T-helper 1 cell treated with Interleukin-12 subunit alpha and Interleukin-12 subunit beta and Interleukin-4 antibody, amounts not matched to agents 30 μg/mL and 1 μg/mL, for 36 hours (primary cell): ENCODE measurements at regions not wholly inside any gene's neighbourhood (a gene's known extent, or its start where the extent isn't known, plus 50 kb on each side); places are given as distances from the start of the nearest gene placed in this dataset.

Experiments
- H3K27ac Mint-ChIP-seq: one replicate; pipeline ENCODE4 v1.8.0; 2021; ENCODE audit warnings: mild to moderate bottlenecking, mixed read lengths
- H3K27me3 Mint-ChIP-seq: one replicate; pipeline ENCODE4 v1.8.0; 2021; ENCODE audit warnings: low read depth, mixed read lengths
- H3K36me3 Mint-ChIP-seq: one replicate; pipeline ENCODE4 v1.8.0; 2021; ENCODE audit warnings: low read depth, mixed read lengths
- H3K4me1 Mint-ChIP-seq: one replicate; pipeline ENCODE4 v1.8.0; 2021; ENCODE audit warnings: low read depth, mixed read lengths
- H3K4me3 Mint-ChIP-seq: one replicate; pipeline ENCODE4 v1.8.0; 2021; ENCODE audit warnings: mild to moderate bottlenecking, moderate library complexity, mixed read lengths
- H3K9me3 Mint-ChIP-seq: one replicate; pipeline ENCODE4 v1.8.0; 2021; ENCODE audit warnings: mixed read lengths

DNA sequence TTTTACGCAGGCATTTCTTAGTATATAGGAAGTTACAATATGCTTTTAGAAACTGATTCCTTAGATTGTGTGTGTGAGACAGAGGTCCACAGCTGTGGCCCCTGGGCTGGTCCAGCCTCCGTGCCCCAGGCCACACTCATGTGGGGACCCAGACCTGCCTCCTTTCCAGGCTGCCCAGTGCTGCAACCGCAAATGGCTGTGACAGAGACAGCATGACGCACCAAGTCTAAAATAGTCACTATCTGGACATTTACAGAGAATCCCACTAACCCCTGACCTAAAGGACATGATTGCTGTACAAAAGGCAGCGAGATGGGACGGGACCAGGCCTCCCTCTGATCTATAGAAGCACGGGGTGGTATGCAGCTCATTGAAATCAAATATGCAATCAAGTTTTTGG, 152.2 kb downstream of the TMEM18 start:
- Mint-ChIP-seq H3K27ac (no peak overlapping the region), H3K27me3 (no peaks in the 10 kb centered on the region), H3K4me1 (no peaks in the 10 kb centered on the region), H3K4me3 (no peak overlapping the region), H3K9me3 (peaks cover 4% of the 10 kb centered on the region), H3K36me3 (no peaks in the 10 kb centered on the region)

DNA sequence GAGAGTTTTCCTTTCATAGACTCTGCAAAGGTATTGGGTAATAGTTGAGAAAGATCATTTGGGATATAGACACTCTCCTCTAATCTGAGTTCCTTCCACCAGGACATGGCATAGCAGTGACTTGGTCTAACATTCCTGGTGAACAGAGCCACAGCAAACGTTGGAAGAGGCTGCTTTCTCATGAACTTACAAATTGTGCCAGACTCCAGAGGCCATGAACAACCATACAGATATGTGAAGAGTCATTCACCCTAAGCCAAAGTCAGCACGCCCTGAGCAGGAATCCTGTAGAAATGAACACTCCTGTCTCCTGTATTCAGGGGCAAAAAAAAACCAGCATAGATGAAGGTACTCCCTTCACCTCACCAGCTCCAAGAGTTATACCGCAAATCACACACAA, 152.8 kb downstream of the TMEM18 start:
- H3K27ac Mint-ChIP-seq = no peak overlapping the region
- H3K4me3 Mint-ChIP-seq = no peak overlapping the region
- H3K4me1 Mint-ChIP-seq = no peaks in the 10 kb centered on the region
- H3K36me3 Mint-ChIP-seq = no peaks in the 10 kb centered on the region
- H3K9me3 Mint-ChIP-seq = no peaks in the 10 kb centered on the region
- no peaks in the 10 kb centered on the region for H3K27me3 Mint-ChIP-seq

DNA sequence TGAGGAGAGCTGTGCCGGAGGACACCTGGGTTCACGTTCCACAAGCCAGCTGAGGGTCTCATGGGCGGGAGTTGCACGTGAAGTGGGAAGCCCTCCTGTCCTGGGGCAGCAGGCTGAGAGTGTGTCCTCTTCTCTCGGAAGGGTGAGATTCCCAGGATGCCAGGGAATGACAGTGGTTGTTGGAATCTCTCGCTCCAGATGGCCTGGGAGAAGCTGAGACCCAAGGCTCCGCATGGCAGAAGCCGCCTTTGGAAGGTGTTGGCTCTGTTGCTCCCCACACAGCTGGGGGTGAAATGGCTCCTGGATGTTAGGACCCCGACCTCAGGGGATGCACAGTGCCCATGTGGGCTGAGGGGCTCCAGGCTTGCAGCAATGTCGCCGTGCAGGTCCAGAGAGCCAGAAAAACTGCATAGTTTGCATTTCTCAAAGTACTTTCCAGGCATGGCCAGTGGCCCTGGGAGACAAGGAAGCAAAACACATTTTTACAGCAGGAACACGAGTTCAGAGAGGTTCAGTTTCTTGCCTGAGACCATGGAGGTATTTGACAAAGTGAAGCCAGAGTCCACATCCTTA, 153.4 kb downstream of the TMEM18 start:
- Mint-ChIP-seq H3K9me3 (no peaks in the 10 kb centered on the region), H3K27ac (no peak overlapping the region), H3K4me1 (no peaks in the 10 kb centered on the region), H3K4me3 (no peak overlapping the region), H3K27me3 (no peaks in the 10 kb centered on the region), H3K36me3 (no peaks in the 10 kb centered on the region)

DNA sequence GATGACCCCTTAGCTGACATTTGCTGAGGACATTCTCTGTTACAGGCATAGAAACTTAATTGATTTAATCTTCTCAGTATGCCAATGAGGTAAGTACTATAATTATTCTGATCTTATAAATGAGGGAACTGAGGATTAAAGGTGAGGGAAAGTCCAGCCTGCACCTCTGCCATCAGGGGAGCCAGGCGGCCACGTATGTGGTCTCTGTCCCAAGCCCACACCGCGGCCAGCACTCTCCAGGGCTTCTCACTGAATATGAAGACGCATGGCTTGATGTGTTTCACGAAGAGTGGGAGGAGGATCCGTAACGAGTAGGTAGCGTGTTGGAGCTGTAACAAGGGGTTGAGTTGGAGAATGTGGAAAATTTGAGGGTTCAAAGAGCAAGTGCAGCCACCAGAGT, 154.4 kb downstream of the TMEM18 start:
- Mint-ChIP-seq H3K4me3 (no peak overlapping the region), H3K4me1 (no peaks in the 10 kb centered on the region), H3K27ac (no peak overlapping the region), H3K9me3 (no peaks in the 10 kb centered on the region), H3K36me3 (no peaks in the 10 kb centered on the region), H3K27me3 (no peaks in the 10 kb centered on the region)

DNA sequence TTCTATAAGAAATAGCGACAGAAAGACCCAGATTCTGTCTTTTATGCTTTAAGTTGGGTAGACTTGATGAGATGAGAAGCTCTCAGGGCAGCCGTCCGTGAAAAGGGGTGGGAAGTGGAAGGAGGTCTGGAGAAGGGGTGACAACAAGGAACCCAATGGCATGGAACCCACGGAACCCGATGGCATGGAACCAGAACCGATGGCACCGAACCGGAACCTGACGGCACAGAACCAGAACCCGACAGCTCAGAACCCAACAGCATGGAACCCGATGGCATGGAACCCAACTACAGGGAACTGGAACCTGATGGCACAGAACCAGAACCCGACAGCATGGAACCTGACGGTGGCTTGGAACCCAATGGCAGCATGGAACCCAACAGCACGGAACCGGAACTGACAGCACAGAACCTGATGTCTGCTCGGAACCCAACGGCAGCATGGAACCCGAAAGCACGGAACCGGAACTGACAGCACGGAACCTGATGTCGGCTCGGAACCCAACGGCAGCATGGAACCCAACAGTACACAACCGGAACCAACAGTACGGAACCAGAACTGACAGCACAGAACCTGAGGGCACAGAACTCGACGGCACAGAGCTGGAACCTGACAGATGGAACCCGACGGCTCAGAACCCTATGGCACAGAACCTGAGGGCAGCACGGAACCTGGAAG, 155.2 kb downstream of the TMEM18 start:
- H3K4me3 Mint-ChIP-seq = no peak overlapping the region
- no peak overlapping the region for H3K27ac Mint-ChIP-seq
- H3K4me1 Mint-ChIP-seq = no peaks in the 10 kb centered on the region
- no peaks in the 10 kb centered on the region for H3K27me3 Mint-ChIP-seq
- no peaks in the 10 kb centered on the region for H3K36me3 Mint-ChIP-seq
- H3K9me3 Mint-ChIP-seq = no peaks in the 10 kb centered on the region

DNA sequence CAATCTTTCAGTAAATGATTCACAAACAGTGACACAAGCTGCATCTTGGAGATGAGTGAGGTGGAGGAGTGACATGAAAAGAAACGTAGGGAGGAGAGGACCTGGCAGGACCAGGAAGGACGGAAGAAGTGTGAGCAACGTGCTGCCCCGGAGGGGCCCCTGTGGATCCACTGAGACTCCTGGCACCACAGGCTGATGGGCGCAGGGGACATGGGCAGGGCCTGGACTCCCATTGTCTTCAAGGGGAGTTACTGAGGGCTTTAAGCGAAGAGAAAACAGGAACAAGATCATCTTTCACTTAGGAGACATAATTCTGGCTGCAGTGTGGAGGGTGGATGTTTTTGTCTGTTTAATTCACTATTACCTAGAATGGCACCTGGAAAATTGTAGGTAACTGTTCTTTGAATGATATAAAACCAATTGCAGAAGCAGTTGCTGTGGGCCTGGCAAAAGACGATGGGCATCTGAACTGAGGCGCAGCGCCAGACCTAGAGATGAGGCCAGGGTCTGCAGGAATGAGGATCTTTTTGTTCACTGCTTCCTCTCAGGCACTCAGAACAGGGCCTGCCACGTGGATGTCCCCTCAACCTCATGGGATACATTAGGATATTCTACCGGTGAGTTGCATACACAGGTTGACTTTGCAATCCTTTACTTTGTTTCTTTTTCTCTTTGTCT, 156.4 kb downstream of the TMEM18 start:
- H3K27ac Mint-ChIP-seq = no peak overlapping the region
- no peaks in the 10 kb centered on the region for H3K9me3 Mint-ChIP-seq
- H3K4me3 Mint-ChIP-seq = no peak overlapping the region
- H3K4me1 Mint-ChIP-seq = no peaks in the 10 kb centered on the region
- H3K36me3 Mint-ChIP-seq = no peaks in the 10 kb centered on the region
- no peaks in the 10 kb centered on the region for H3K27me3 Mint-ChIP-seq

DNA sequence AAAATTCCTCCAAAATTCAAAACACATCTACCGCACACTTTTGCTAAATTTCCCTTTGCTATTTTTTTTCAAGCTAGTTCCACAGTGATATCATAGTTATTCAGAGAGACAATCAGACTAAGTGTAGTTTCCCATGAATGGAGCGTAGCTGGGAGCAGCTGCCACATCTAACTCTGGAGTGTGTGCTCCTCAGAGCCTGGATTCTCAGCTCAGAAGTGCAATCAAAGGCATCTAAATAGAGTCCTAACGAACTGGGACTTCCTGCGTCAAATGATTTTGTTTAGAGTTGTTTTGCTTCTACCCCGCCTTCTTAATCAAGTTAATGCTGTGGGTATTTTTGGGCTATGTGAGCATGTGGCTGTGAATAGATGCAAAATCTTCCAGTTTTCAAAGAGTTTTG, 160.3 kb downstream of the TMEM18 start:
- H3K9me3 Mint-ChIP-seq = no peaks in the 10 kb centered on the region
- no peaks in the 10 kb centered on the region for H3K27me3 Mint-ChIP-seq
- H3K27ac Mint-ChIP-seq = no peak overlapping the region
- H3K4me3 Mint-ChIP-seq = no peak overlapping the region
- no peaks in the 10 kb centered on the region for H3K36me3 Mint-ChIP-seq
- H3K4me1 Mint-ChIP-seq = no peaks in the 10 kb centered on the region

DNA sequence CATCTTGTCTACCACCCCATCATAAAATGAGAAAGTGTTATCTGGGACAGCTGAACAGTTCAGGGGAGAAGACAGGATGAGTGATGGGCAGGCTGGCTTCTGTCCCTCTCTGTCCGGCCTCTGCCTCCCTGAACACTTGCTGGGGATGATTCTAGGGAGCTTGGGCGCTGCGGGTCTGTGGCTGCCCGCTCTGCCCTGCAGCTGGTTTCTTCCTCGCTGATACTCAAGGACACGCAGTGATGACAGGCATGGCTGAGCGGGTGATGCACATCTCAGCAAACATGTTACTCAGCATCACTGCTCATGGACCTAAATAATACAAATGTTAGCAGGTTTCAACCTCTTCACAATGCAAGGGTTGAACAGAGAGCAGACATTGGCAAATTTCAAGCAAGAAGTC, 161.1 kb downstream of the TMEM18 start:
- H3K27ac Mint-ChIP-seq = no peak overlapping the region
- H3K27me3 Mint-ChIP-seq = no peaks in the 10 kb centered on the region
- H3K4me1 Mint-ChIP-seq = no peaks in the 10 kb centered on the region
- H3K4me3 Mint-ChIP-seq = no peak overlapping the region
- no peaks in the 10 kb centered on the region for H3K9me3 Mint-ChIP-seq
- H3K36me3 Mint-ChIP-seq = no peaks in the 10 kb centered on the region

DNA sequence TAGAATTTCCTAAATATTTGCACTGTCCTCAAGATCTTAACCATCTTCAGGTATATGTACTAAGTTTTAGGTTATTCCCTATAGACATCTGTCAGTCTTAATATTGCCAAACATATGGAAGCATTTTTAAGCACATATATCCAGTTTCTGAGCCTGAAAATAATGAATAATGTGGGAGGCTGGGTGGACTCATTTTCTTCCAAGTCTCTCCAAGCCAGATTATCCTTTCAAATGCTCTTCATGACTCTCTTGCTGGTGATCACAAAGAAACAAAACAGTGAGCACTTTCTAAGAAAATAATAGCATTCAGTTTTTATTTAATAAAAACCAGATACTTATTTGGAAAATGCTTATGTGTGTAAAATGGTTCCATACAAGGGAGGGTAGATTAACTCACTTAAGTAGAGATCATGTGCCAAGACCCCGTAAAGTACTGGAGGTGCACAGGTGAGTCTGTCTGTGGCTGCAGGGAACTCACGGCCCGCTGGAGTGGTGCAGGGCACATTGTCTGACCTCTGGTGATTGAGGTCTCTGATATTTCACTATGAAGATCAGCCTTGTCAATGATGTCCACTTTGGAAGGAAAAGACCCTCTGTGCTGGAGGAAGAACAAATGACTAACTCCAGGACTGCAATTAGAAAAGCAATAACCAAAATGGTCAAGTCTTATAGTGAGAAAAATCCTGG, 161.6 kb downstream of the TMEM18 start:
- Mint-ChIP-seq H3K4me3 (no peak overlapping the region), H3K9me3 (no peaks in the 10 kb centered on the region), H3K36me3 (no peaks in the 10 kb centered on the region), H3K27me3 (no peaks in the 10 kb centered on the region), H3K4me1 (no peaks in the 10 kb centered on the region), H3K27ac (no peak overlapping the region)

DNA sequence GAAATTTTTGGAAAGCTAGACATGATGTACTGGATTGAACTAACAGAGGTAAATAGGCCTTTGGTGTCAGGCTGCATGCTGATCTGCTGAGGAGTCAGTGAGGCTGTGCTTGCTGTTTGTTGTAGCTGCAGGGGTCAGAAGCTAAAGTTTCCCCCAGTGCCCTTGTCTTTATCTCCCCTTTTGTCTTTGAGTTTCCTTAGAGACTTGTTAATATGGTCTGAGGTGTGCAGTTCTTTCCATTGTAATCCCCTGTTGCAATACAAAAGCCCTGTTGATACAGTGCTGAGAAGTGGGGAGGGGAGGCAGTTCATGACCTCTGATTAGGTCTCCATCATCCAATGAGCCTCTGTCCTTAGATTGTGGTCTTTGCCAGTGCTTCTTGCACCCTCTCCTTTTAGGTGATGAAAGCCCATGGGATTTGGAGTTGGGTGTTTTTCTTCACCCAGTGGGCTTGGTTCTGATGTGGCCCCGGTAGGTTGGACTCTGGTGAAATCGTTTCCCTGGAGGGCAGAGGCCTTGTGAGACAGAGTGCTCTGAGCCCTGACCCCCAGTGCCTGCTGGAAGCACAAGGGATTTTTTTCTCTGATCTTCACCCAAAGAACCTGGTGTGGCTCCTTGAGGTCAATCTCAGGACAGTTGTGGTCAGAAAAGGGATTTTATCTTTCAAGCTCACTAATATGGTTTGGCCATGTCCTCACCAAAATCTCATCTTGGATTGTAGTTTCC, 163.1 kb downstream of the TMEM18 start:
- Mint-ChIP-seq H3K36me3 (no peaks in the 10 kb centered on the region), H3K27me3 (no peaks in the 10 kb centered on the region), H3K27ac (no peak overlapping the region), H3K4me1 (no peaks in the 10 kb centered on the region), H3K4me3 (no peak overlapping the region), H3K9me3 (no peaks in the 10 kb centered on the region)

DNA sequence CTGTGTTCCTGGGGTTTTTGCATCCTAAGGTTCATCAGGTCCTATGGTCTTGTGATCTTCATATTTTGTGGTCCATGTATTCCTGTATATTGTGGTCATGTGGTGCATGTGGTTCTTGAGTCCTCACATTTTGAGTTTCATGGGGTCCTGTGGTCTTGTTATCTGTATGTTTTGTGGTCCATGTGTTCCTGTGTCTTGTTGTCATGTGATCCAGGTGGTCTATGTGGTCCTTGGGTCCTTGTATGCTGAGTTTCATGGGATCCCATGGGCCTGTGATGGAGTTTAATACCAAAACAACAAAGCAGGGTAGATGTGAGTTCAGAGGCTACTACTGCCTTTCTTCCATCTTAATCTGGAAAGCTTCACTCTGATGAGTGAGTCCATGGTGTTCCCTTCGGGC, 166.4 kb downstream of the TMEM18 start:
- Mint-ChIP-seq H3K27ac (no peak overlapping the region), H3K27me3 (no peaks in the 10 kb centered on the region), H3K9me3 (no peaks in the 10 kb centered on the region), H3K4me1 (no peaks in the 10 kb centered on the region), H3K36me3 (no peaks in the 10 kb centered on the region), H3K4me3 (no peak overlapping the region)

DNA sequence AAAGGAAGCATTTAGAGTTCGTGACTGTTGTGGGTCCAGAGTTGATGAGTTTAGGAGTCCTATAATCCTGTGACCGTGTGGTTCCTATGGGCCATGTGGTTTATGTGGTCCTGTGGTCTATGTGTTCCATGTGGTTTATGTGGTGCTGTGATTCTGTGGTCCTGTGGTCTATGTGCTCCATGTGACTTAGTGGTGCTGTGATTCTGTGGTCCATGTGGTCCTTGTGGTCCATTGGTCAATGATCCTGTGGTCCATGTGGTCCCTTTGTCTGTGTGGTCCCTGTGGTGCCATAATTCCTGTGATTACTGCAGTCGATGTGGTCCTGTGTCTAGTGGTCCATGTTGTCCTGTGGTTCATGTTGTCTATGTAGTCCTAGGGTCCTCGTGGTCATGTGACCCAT, 167.3 kb downstream of the TMEM18 start:
- H3K27ac Mint-ChIP-seq = no peak overlapping the region
- H3K4me1 Mint-ChIP-seq = no peaks in the 10 kb centered on the region
- H3K9me3 Mint-ChIP-seq = no peaks in the 10 kb centered on the region
- no peaks in the 10 kb centered on the region for H3K27me3 Mint-ChIP-seq
- no peak overlapping the region for H3K4me3 Mint-ChIP-seq
- no peaks in the 10 kb centered on the region for H3K36me3 Mint-ChIP-seq

DNA sequence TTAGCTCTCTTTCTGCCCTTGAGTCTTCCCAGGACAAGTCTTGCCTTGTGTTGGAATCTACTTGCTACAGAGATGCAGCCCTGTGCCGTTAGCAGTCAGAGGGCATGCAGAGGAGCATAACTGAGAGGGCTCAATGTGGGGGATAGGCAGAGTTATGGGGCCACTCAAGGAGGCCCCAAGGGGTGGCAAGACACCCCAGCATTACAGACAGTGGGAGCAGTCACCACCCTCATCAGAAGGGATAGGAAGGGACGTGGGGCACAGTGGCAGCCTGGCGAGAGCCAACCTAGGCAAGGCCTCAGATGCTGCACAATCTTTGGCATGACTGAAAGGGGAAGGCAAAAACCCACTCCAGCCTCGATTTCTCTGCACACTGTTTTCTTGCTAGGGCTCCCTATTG, 169.1 kb downstream of the TMEM18 start:
- H3K36me3 Mint-ChIP-seq = no peaks in the 10 kb centered on the region
- no peaks in the 10 kb centered on the region for H3K9me3 Mint-ChIP-seq
- H3K27me3 Mint-ChIP-seq = no peaks in the 10 kb centered on the region
- no peak overlapping the region for H3K27ac Mint-ChIP-seq
- no peaks in the 10 kb centered on the region for H3K4me1 Mint-ChIP-seq
- no peak overlapping the region for H3K4me3 Mint-ChIP-seq

DNA sequence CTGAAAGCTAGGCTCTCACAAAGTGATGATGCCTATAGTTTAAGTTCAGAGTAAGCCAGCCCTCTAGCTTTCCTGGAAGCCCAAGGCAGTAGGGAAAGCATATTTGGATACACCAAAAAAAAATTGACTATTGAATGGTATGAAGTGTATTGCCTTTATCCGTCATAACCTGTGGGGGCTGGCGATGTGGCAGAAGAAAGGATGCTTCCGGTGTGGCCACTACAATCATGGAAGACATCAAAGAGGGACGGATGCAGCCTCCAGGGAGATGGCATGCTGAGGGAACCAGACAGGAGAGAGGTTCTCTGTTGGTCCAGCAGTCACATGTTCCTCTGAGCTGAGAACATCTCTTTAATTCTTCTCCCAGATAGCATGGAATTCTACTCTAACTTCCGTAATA, 170.3 kb downstream of the TMEM18 start:
- no peaks in the 10 kb centered on the region for H3K4me1 Mint-ChIP-seq
- H3K36me3 Mint-ChIP-seq = no peaks in the 10 kb centered on the region
- H3K27me3 Mint-ChIP-seq = no peaks in the 10 kb centered on the region
- no peaks in the 10 kb centered on the region for H3K9me3 Mint-ChIP-seq
- no peak overlapping the region for H3K27ac Mint-ChIP-seq
- no peak overlapping the region for H3K4me3 Mint-ChIP-seq
